Large intestine (tissue), 3 donors: ENCODE measurements at regions not wholly inside any gene's neighbourhood (a gene's known extent, or its start where the extent isn't known, plus 50 kb on each side); places are given as distances from the start of the nearest gene placed in this dataset.
"Not testable (repeated sequence)": the region's sequence is repeated elsewhere in the genome, so short reads cannot be mapped to it uniquely, and the experiment has no call there.

Experiments
- DNase-seq, 2 donors: peaks; one replicate each; pipeline versions ENCODE4 v3.0.0 to v3.0.0-alpha.2; 2013
- H3K27ac ChIP-seq: one replicate; pipeline ENCODE4 v1.5.1; 2013; ENCODE audit warnings: low read length
- H3K27me3 ChIP-seq: 2 replicates; pipeline ENCODE4 v1.6.1; 2013; ENCODE audit warnings: low read length; ENCODE audit not compliant: control insufficient read depth, insufficient read depth
- H3K36me3 ChIP-seq: 2 replicates; pipeline ENCODE4 v1.6.1; 2013; ENCODE audit warnings: low read length; ENCODE audit not compliant: control insufficient read depth, insufficient read depth
- H3K4me1 ChIP-seq: one replicate; pipeline ENCODE4 v1.6.1; 2013; ENCODE audit warnings: low read length; ENCODE audit not compliant: control insufficient read depth, insufficient read depth
- H3K4me3 ChIP-seq: one replicate; pipeline ENCODE4 v1.5.1; 2013; ENCODE audit warnings: low read length
- H3K9me3 ChIP-seq: one replicate; pipeline ENCODE4 v1.6.1; 2013; ENCODE audit warnings: mild to moderate bottlenecking, low read depth, low read length, moderate library complexity; ENCODE audit not compliant: control insufficient read depth
- WGBS: methylation state at CpG from one replicate; pipeline ENCODE4 v1.1.5; 2013; ENCODE audit warnings: low lambda C conversion rate; ENCODE audit not compliant: insufficient coverage; 5-methylcytosine and 5-hydroxymethylcytosine counted together

DNA sequence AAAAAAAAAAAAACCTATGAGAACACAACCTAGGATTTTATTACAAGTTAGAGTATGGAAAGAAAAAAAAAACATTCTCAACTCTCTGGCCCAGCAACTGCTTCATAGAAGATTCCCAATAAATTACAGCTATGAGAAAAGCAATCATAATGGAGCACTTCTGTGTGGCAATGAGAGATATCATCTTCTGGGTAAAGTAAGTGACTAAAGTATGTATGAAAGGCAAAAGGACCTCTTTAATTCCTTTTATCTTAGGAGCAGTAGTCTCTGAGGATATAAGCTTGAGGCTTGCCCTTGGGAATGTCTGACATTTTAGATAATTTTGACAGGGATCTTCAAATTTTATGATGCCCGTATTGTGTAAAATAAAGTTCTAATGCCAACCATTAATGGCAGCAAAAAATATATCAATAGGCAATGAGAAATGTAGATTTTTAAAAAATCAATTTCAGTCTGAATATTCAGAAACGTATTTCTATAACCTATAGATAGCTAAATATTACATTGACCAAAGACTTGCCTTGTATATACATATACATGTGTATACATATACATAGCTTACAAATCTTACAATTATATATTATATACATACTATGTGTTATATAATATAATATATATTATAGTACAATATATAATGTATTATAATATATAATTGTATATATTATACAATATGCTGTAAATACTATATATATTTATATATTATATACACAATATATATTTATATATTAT lies 823.9 kb upstream of the SLITRK1 start:
- no peaks in the 10 kb centered on the region for H3K4me1 ChIP-seq
- DNase-seq: no peak
- H3K4me3 ChIP-seq: no peak overlapping the region
- 60% methylated on average over 1 of the region's 2 CpGs for WGBS
- H3K27ac ChIP-seq: no peak overlapping the region
- H3K9me3 ChIP-seq: no peaks in the 10 kb centered on the region
- H3K36me3 ChIP-seq: no peaks in the 10 kb centered on the region
- H3K27me3 ChIP-seq: no peaks in the 10 kb centered on the region

DNA sequence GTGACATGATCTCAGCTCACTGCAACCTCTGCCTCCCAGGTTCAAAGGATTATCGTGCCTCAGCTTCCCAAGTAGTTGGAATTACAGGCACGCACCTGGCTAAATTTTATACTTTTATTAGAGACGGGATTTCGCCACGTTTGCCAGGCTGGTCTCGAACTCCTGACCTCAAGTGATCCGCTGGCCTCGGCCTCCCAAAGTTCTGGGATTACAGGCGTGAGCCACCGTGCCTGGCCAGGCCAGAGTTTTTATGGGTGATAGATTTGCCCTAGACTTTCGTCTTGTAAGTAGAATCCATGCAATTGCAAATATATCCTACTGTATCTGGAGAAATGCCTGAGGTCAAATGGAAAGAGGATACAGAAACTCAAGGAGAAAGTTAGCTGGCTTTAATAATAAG lies 819.9 kb upstream of the SLITRK1 start:
- Histone ChIP-seq H3K4me1 (no peaks in the 10 kb centered on the region), H3K4me3 (no peak overlapping the region), H3K9me3 (no peaks in the 10 kb centered on the region), H3K36me3 (no peaks in the 10 kb centered on the region), H3K27me3 (no peaks in the 10 kb centered on the region), H3K27ac (no peak overlapping the region)
- no peak for DNase-seq
- 83% methylated on average over 1 of the region's 11 CpGs for WGBS

DNA sequence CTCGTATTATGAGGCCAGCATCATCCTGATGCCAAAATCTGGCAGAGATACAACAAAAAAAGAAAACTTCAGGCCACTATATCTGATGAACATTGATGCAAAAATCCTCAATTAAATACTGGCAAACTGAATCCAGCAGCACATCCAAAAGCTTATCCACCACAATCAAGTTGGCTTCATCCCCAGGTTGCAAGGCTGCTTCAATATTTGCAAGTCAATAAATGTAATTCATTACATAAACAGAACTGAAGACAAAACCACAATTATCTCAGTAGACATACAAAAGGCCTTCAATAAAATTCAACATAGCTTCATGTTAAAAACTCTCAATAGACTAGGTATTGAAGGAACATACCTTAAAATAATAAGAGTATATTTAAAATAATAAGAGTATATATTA lies 815.3 kb upstream of the SLITRK1 start:
- no CpG with 5 or more reads among the region's 1 CpG for WGBS
- H3K27me3 ChIP-seq, DNase-seq, H3K36me3 ChIP-seq, H3K4me1 ChIP-seq, H3K4me3 ChIP-seq, H3K9me3 ChIP-seq, H3K27ac ChIP-seq: not testable (repeated sequence)

DNA sequence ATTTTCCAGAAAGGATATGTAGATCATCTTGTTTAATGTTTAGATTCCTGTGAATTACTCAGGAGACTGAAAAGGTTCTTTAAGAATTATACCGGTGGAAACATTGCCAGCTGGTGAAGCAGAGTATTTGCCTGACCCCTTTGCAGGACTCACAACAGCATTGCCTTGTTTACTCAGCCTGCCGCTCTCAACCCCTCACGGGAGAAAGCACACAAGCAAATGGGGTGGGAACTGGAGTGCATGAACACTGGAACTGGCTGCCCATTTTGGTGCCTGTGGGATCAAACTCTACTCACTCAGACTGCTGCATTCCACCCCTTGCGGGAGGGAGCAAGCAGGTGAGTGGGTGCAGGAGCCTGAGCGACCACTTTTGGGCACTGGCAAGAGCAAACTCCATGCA lies 804.7 kb upstream of the SLITRK1 start:
- Histone ChIP-seq H3K9me3 (no peaks in the 10 kb centered on the region), H3K36me3 (no peaks in the 10 kb centered on the region)
- WGBS: no CpG with 5 or more reads among the region's 5 CpGs

DNA sequence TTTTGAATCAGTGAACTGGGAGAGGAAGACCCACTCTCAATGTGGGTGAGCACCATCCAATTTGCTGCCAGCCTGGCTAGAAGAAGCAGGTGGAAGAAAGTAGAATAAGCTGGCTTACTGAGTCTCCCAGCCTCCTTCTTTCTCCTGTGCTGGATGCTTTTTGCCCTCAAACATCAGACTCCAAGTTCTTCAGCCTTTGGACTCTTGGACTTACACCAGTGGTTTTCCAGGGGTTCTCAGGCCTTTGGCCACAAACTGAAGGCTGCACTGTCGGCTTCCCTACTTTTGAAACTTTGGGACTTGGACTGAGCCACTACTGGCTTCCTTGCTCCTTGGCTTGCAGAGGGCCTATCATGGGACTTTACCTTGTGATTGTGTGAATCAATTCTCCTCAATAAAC lies 804.2 kb upstream of the SLITRK1 start:
- Histone ChIP-seq H3K4me1 (no peaks in the 10 kb centered on the region), H3K27ac (no peak overlapping the region), H3K36me3 (no peaks in the 10 kb centered on the region), H3K4me3 (no peak overlapping the region), H3K27me3 (no peaks in the 10 kb centered on the region), H3K9me3 (no peaks in the 10 kb centered on the region)
- no CpG with 5 or more reads among the region's 1 CpG for WGBS
- DNase-seq: no peak

More for the DNA sequence above, 804.7 kb upstream of the SLITRK1 start:
- Histone ChIP-seq H3K4me1 (no peaks in the 10 kb centered on the region), H3K4me3 (no peak overlapping the region), H3K27ac (no peak overlapping the region), H3K27me3 (no peaks in the 10 kb centered on the region)
- DNase-seq: no peak

DNA sequence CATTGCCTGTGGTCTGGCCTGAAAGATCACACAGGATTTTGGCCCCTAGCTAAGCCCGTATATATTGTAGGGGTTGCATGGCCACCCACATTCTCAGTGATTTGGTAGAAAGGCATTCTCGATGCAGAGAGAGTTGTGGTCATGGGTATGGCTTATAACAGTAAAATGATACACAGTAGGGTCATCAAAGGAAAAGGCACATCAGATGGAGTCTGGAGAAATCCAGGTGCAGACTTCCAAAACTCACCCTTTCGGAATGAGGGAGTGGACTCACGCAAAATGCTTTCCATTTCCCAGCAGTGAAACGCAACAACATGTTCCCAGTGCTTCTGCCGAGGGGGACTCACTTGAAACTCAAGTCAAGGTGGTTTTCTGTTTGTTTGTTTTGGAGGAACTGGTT lies 802.5 kb upstream of the SLITRK1 start:
- Histone ChIP-seq H3K27me3 (no peaks in the 10 kb centered on the region), H3K36me3 (no peaks in the 10 kb centered on the region), H3K4me3 (no peak overlapping the region), H3K27ac (no peak overlapping the region), H3K4me1 (no peaks in the 10 kb centered on the region), H3K9me3 (no peaks in the 10 kb centered on the region)
- WGBS: no CpG with 5 or more reads among the region's 6 CpGs
- DNase-seq: no peak

DNA sequence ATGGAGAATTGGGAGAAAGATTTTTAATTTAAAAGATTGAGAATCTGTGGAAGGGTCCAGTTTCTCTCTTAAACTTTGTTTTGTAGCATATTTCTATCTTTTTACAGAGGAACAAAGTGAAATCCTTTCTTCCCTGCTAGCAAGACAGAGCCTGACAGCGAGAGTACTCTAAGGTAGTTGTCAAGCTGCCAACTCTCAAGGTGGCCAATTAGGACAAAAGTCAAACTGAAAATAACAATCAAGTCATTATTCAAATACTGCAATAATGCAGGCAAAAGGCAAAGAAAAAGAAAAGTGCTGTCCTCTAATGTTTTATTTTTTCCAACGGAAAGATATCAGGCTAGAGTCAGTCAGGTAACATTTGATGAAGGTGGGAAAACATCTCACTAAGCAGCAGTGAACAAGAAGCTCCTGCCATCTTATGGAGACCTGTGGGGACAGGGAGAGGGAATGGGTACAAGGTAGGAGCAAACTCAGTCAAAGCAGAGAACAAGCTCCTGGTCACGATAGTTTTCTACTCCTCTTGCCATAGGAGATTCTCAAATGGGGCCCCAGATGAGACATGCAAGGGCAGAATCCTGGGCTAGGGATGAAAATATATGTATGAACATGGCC lies 801.9 kb upstream of the SLITRK1 start:
- Histone ChIP-seq H3K9me3 (no peaks in the 10 kb centered on the region), H3K4me3 (no peak overlapping the region), H3K27ac (no peak overlapping the region), H3K36me3 (no peaks in the 10 kb centered on the region), H3K4me1 (no peaks in the 10 kb centered on the region), H3K27me3 (no peaks in the 10 kb centered on the region)
- 80% methylated on average over 1 of the region's 3 CpGs for WGBS
- DNase-seq: no peak

DNA sequence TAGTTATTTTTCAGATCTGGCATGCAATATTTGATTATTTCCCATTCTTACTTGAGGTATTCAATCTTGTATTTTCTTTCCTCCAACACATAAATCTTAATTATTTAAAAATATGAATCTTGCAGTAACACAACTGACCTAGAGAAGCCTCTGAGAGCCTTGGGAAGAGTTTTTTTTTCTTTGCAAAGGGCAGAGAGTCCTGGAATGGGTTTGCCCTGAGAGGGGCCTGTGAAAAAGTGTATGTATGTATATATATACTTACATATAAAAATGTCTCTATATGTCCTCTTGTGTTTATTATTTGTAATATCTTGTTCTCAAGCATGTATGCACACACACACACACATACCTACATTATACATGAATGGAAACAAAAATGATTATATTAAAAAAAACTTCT lies 801.2 kb upstream of the SLITRK1 start:
- no peaks in the 10 kb centered on the region for H3K36me3 ChIP-seq

DNA sequence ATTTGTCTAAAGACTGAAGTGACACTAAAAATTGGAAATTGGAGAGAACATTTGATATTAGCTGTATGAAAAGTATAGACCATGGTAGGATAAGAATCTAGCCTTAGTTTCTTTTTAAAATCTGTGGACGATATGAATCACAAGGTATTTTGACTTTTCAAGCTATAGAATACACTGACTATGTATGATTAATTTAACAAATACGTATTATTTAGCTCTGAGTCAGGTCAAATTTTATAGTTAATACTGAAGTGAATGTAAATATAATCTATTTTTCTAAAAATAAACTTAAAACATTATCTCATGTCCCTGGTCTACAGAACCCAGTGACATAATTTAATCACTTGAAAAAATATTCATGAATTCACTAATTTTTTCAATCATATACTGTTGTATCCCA lies 795.6 kb upstream of the SLITRK1 start:
- DNase-seq: no peak
- no peak overlapping the region for H3K4me3 ChIP-seq
- H3K27ac ChIP-seq: no peak overlapping the region
- H3K9me3 ChIP-seq: no peaks in the 10 kb centered on the region
- no peaks in the 10 kb centered on the region for H3K27me3 ChIP-seq
- WGBS: 83% methylated on average over 2 of the region's 2 CpGs
- H3K36me3 ChIP-seq: no peaks in the 10 kb centered on the region
- no peaks in the 10 kb centered on the region for H3K4me1 ChIP-seq

More for the DNA sequence above, 801.2 kb upstream of the SLITRK1 start:
- Histone ChIP-seq H3K4me3 (no peak overlapping the region), H3K4me1 (no peaks in the 10 kb centered on the region), H3K27ac (no peak overlapping the region), H3K27me3 (no peaks in the 10 kb centered on the region), H3K9me3 (no peaks in the 10 kb centered on the region)
- DNase-seq: no peak

DNA sequence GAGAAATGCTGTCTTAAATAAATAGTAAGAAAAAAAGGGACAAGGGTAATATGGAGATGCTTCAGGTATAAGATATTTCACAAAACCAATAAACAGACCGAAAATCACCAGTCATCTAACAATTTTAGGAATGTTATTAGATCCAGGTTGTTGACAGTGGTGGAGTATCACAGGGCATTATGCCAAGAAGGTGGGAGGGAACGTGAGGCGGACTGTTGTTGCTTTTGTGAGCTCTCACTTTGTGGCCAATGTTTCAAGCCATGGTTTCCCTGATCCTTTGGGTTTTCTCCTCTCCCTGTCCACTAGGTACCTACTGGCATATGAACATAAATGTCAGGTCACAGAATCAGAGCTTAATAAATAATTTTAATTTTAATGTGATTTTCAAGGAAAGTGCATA lies 790.3 kb upstream of the SLITRK1 start:
- Histone ChIP-seq H3K4me3 (no peak overlapping the region), H3K4me1 (no peaks in the 10 kb centered on the region), H3K36me3 (no peaks in the 10 kb centered on the region), H3K27ac (no peak overlapping the region), H3K9me3 (no peaks in the 10 kb centered on the region), H3K27me3 (no peaks in the 10 kb centered on the region)
- DNase-seq: no peak
- WGBS: 100% methylated on average over 2 of the region's 3 CpGs

DNA sequence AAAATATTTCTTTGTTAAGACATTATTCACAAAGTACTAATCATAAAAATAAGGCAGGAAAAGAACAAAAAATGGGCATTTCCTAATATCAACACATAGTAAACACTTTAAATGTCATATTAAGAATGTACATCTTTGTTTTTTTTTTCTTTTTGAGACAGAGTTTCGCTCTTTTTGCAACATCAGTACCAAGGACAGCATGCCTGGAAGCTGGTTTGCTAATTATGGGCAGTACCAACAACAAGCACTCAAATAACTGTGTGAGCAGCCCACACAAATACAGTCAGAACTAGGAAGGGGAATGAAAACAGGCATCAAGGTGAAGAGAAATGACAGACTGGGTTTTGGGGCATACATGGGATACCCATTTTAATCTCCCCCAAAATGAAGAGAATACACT lies 788.0 kb upstream of the SLITRK1 start:
- no peaks in the 10 kb centered on the region for H3K4me1 ChIP-seq
- no peaks in the 10 kb centered on the region for H3K27me3 ChIP-seq
- no peaks in the 10 kb centered on the region for H3K36me3 ChIP-seq
- DNase-seq: no peak
- no peak overlapping the region for H3K4me3 ChIP-seq
- no CpG with 5 or more reads among the region's 1 CpG for WGBS
- H3K9me3 ChIP-seq: no peaks in the 10 kb centered on the region
- no peak overlapping the region for H3K27ac ChIP-seq
